OCI-LY7 (cell line): ENCODE measurements at regions not wholly inside any gene's neighbourhood (a gene's known extent, or its start where the extent isn't known, plus 50 kb on each side); places are given as distances from the start of the nearest gene placed in this dataset.

ENCODE experiments used
- BruUV-seq: library from RNA; stranded (reverse); fragments of 400-500 nt; replicated peaks from 2 replicates; lab custom pipeline; 2021; lab: Mats Ljungman, UMichigan
- CTCF ChIA-PET: fragments of 300-600 bp; sonication (Branson Sonifier 250); formaldehyde crosslinking; loops from one replicate; lab custom pipeline; 2022; ENCODE audit warnings: antibody characterized with exemption; ENCODE audit not compliant: unreplicated experiment; lab: Charles Lee
- POLR2A ChIA-PET: fragments of 300-600 bp; sonication (Branson Sonifier 250); formaldehyde crosslinking; loops from one replicate; lab custom pipeline; 2022; ENCODE audit warnings: antibody characterized with exemption; lab: Charles Lee
- DNase-seq: peaks from one replicate; pipeline ENCODE4 v3.0.0-alpha.2; 2015; ENCODE audit warnings: low spot score
- H2AFZ ChIP-seq: fragments of 200-600 bp; sonication (generic), shearing (Covaris generic); 2 replicates; pipeline ENCODE4 v1.6.1; 2014; ENCODE audit warnings: mild to moderate bottlenecking, antibody characterized with exemption, low read length, moderate library complexity
- H3K27ac ChIP-seq: fragments of 200-600 bp; sonication (generic); 2 replicates; pipeline ENCODE4 v1.5.1; 2014; ENCODE audit warnings: mixed run types, low read depth, mild to moderate bottlenecking, moderate library complexity, low read length, inconsistent platforms; ENCODE audit not compliant: poor library complexity, severe bottlenecking
- H3K36me3 ChIP-seq: fragments of 200-600 bp; sonication (generic); 2 replicates; pipeline ENCODE4 v1.6.1; 2014; ENCODE audit warnings: mild to moderate bottlenecking, antibody characterized with exemption, low read length, moderate library complexity, mixed read lengths; ENCODE audit not compliant: insufficient read depth
- H3K4me1 ChIP-seq: fragments of 200-600 bp; sonication (generic); 2 replicates; pipeline ENCODE4 v1.5.1; 2014; ENCODE audit warnings: mild to moderate bottlenecking, low read length; ENCODE audit not compliant: insufficient read depth, poor library complexity, severe bottlenecking
- H3K4me2 ChIP-seq: fragments of 200-600 bp; sonication (generic); 2 replicates; pipeline ENCODE4 v1.6.1; 2014; ENCODE audit warnings: mild to moderate bottlenecking, low read length
- H3K4me3 ChIP-seq: fragments of 200-600 bp; sonication (generic); 2 replicates; pipeline ENCODE4 v1.5.1; 2014; ENCODE audit warnings: mild to moderate bottlenecking, low read depth, low read length; ENCODE audit not compliant: poor library complexity, severe bottlenecking
- H3K79me2 ChIP-seq: fragments of 200-600 bp; sonication (generic); 2 replicates; pipeline ENCODE4 v1.6.1; 2016; ENCODE audit warnings: low read depth, mild to moderate bottlenecking, low read length, moderate library complexity, mixed read lengths; ENCODE audit not compliant: insufficient read depth
- H3K9me2 ChIP-seq: fragments of 200-600 bp; sonication (generic); 2 replicates; pipeline ENCODE4 v1.6.1; 2016; ENCODE audit warnings: mild to moderate bottlenecking, low read length, mixed read lengths; ENCODE audit not compliant: insufficient read depth
- H3K9me3 ChIP-seq: fragments of 200-600 bp; sonication (generic); 2 replicates; pipeline ENCODE4 v1.6.1; 2014; ENCODE audit warnings: mild to moderate bottlenecking, mixed run types, low read length, mixed read lengths
- H4K20me1 ChIP-seq: fragments of 200-600 bp; sonication (generic); 2 replicates; pipeline ENCODE4 v1.6.1; 2014; ENCODE audit warnings: mild to moderate bottlenecking, antibody characterized with exemption, low read length, moderate library complexity, mixed read lengths; ENCODE audit not compliant: insufficient read depth
- EZH2phosphoT487 ChIP-seq: fragments of 200-600 bp; sonication (generic); IDR thresholded peaks from 2 replicates; pipeline ENCODE4 v1.6.1; 2018; ENCODE audit warnings: low read depth, borderline replicate concordance, mild to moderate bottlenecking, mixed run types, antibody characterized with exemption, low read length, moderate library complexity, mixed read lengths
- intact Hi-C: fragments of 100-400 bp; cut with micrococcal nuclease; formaldehyde crosslinking; loops from one replicate; pipeline ENCODE4 v1.10.0; 2022; ENCODE audit not compliant: unreplicated experiment
- TF ChIP-seq, protein P1 (sequence below): fragments of 200-600 bp; sonication (generic); conservative IDR thresholded peaks from 2 replicates; pipeline ENCODE4 v1.5.1; 2014; ENCODE audit warnings: mild to moderate bottlenecking, antibody characterized with exemption, low read length, moderate library complexity, mixed read lengths

DNA sequence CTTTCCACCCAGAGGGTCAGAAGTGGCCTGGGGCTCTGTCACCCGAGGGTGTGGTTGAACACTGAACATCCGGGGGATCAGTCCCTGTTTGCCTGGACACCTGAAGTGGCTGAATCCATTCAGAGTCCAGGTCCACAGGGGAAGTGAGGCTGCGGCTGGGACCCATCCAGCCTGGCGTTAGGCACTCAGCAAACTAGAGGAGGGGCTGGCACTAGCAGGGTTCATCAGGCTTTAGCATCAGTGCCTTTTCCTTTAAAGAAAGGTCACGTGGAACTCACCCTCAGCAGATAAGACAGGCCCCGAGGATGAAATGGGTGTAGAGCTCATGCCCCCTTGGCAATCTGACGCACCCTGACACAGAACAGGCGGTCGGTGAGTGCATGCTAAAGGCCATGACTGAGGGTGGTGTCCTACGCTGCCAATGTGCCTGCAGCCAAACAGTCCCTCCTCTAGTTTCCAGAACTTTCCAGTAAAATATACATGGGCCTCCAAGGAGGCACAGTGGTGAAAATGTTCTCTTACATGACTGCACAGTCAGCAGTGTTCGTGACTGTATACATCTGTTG lies 72.4 kb upstream of the ARHGEF7 start:
- Histone ChIP-seq H2AFZ (no peak overlapping the region), H3K4me3 (no peak overlapping the region), H3K9me3 (no peaks in the 10 kb centered on the region), H4K20me1 (no peaks in the 10 kb centered on the region), H3K4me2 (no peak overlapping the region), H3K27ac (no peak overlapping the region), H3K79me2 (no peaks in the 10 kb centered on the region), H3K4me1 (no peaks in the 10 kb centered on the region), H3K9me2 (no peaks in the 10 kb centered on the region), H3K36me3 (no peaks in the 10 kb centered on the region)
- ChIA-PET CTCF (no interaction called here), POLR2A (no interaction called here)
- DNase-seq: no peak
- BruUV-seq: no TSS peak
- intact Hi-C loops: no loop called here
- TF ChIP-seq EZH2phosphoT487: no peak
- TF ChIP-seq, protein P1, sequence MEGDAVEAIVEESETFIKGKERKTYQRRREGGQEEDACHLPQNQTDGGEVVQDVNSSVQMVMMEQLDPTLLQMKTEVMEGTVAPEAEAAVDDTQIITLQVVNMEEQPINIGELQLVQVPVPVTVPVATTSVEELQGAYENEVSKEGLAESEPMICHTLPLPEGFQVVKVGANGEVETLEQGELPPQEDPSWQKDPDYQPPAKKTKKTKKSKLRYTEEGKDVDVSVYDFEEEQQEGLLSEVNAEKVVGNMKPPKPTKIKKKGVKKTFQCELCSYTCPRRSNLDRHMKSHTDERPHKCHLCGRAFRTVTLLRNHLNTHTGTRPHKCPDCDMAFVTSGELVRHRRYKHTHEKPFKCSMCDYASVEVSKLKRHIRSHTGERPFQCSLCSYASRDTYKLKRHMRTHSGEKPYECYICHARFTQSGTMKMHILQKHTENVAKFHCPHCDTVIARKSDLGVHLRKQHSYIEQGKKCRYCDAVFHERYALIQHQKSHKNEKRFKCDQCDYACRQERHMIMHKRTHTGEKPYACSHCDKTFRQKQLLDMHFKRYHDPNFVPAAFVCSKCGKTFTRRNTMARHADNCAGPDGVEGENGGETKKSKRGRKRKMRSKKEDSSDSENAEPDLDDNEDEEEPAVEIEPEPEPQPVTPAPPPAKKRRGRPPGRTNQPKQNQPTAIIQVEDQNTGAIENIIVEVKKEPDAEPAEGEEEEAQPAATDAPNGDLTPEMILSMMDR: no peak

GRCh38 chr13:111040830-111041229 lies 74.3 kb upstream of the ARHGEF7 start:
- Histone ChIP-seq H2AFZ (no peak overlapping the region), H3K79me2 (no peaks in the 10 kb centered on the region), H3K4me1 (no peaks in the 10 kb centered on the region), H4K20me1 (no peaks in the 10 kb centered on the region), H3K4me2 (no peak overlapping the region), H3K36me3 (no peaks in the 10 kb centered on the region), H3K4me3 (no peak overlapping the region), H3K9me3 (no peaks in the 10 kb centered on the region), H3K9me2 (no peaks in the 10 kb centered on the region), H3K27ac (no peak overlapping the region)
- TF ChIP-seq EZH2phosphoT487: no peak
- TF ChIP-seq, protein P1: no peak
- intact Hi-C loops: no loop called here
- no TSS peak for BruUV-seq
- ChIA-PET CTCF (no interaction called here), POLR2A (no interaction called here)
- DNase-seq: no peak

GRCh38 chr13:111039735-111040134 lies 75.4 kb upstream of the ARHGEF7 start:
- no peaks in the 10 kb centered on the region for H3K36me3 ChIP-seq
- no peak overlapping the region for H3K27ac ChIP-seq
- no peak for DNase-seq
- no TSS peak for BruUV-seq
- no peaks in the 10 kb centered on the region for H4K20me1 ChIP-seq
- H2AFZ ChIP-seq: no peak overlapping the region
- no peaks in the 10 kb centered on the region for H3K79me2 ChIP-seq
- TF ChIP-seq, protein P1: no peak
- no peak for TF ChIP-seq EZH2phosphoT487
- no peak overlapping the region for H3K4me2 ChIP-seq
- H3K4me3 ChIP-seq: no peak overlapping the region
- H3K9me2 ChIP-seq: no peaks in the 10 kb centered on the region
- CTCF ChIA-PET: no interaction called here
- POLR2A ChIA-PET: no interaction called here
- intact Hi-C loops: no loop called here
- no peaks in the 10 kb centered on the region for H3K9me3 ChIP-seq
- no peaks in the 10 kb centered on the region for H3K4me1 ChIP-seq
